Neural cell (in vitro differentiated cells): ENCODE measurements at regions not wholly inside any gene's neighbourhood (a gene's known extent, or its start where the extent isn't known, plus 50 kb on each side); places are given as distances from the start of the nearest gene placed in this dataset.

ENCODE experiments used
- EP300 ChIP-seq: fragments of 450-650 bp; conservative IDR thresholded peaks from 2 replicates; pipeline ENCODE4 v1.6.1; 2014; ENCODE audit warnings: antibody characterized with exemption, mild to moderate bottlenecking, moderate library complexity; ENCODE audit not compliant: poor library complexity, severe bottlenecking
- EZH2 ChIP-seq: fragments of 200-600, 300-800 bp; shearing (Covaris generic), sonication (generic); IDR thresholded peaks from 2 replicates; pipeline ENCODE4 v1.6.1; 2014; ENCODE audit warnings: antibody characterized with exemption, low read length, borderline replicate concordance, mild to moderate bottlenecking; ENCODE audit not compliant: insufficient read depth, poor library complexity, severe bottlenecking
- REST ChIP-seq: IDR thresholded peaks from 2 replicates; pipeline ENCODE4 v1.6.1; 2012; ENCODE audit warnings: borderline replicate concordance
- TF ChIP-seq, protein P1 (sequence below): fragments of 450-650 bp; IDR thresholded peaks from 2 replicates; pipeline ENCODE4 v1.5.1; 2014; ENCODE audit warnings: antibody characterized with exemption, mild to moderate bottlenecking, moderate library complexity; ENCODE audit not compliant: poor library complexity, severe bottlenecking

DNA sequence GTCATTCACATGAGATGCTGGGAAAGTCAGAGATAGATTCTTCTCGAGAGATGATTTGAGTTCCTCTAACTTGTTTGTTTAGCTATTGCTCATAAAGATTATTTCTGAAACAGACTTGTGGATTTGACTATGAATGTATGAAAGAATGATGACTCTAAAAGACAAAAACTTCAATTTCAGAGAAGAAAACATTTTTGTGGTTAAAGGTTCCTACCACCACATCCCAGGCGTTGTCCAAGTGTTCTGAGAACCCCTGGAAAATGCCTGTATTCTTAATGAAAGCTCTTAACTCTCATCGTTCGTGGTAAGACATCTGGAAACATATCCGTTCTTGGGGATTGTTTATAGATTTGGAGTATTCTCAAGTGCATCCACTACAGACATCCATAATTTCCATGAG is 228.7 kb downstream of the BARHL2 start:
- TF ChIP-seq, protein P1, sequence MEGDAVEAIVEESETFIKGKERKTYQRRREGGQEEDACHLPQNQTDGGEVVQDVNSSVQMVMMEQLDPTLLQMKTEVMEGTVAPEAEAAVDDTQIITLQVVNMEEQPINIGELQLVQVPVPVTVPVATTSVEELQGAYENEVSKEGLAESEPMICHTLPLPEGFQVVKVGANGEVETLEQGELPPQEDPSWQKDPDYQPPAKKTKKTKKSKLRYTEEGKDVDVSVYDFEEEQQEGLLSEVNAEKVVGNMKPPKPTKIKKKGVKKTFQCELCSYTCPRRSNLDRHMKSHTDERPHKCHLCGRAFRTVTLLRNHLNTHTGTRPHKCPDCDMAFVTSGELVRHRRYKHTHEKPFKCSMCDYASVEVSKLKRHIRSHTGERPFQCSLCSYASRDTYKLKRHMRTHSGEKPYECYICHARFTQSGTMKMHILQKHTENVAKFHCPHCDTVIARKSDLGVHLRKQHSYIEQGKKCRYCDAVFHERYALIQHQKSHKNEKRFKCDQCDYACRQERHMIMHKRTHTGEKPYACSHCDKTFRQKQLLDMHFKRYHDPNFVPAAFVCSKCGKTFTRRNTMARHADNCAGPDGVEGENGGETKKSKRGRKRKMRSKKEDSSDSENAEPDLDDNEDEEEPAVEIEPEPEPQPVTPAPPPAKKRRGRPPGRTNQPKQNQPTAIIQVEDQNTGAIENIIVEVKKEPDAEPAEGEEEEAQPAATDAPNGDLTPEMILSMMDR = no peak
- TF ChIP-seq REST (no peak), EP300 (no peak), EZH2 (no peak)
